GM12891 (cell line): ENCODE measurements at regions not wholly inside any gene's neighbourhood (a gene's known extent, or its start where the extent isn't known, plus 50 kb on each side); places are given as distances from the start of the nearest gene placed in this dataset.

Experiments used
- POLR2A ChIP-seq: IDR thresholded peaks from 2 replicates; pipeline ENCODE4 v1.6.1; 2011; ENCODE audit warnings: low read depth, low read length, control low read depth
- POLR2AphosphoS5 ChIP-seq: IDR thresholded peaks from 2 replicates; pipeline ENCODE4 v1.6.1; 2011; ENCODE audit warnings: low read depth, low read length, control low read depth
- SPI1 ChIP-seq: IDR thresholded peaks from 2 replicates; pipeline ENCODE4 v1.6.1; 2011; ENCODE audit warnings: low read depth, low read length, control low read depth
- TAF1 ChIP-seq: IDR thresholded peaks from 2 replicates; pipeline ENCODE4 v1.6.1; 2011; ENCODE audit warnings: low read depth, low read length, control low read depth

DNA sequence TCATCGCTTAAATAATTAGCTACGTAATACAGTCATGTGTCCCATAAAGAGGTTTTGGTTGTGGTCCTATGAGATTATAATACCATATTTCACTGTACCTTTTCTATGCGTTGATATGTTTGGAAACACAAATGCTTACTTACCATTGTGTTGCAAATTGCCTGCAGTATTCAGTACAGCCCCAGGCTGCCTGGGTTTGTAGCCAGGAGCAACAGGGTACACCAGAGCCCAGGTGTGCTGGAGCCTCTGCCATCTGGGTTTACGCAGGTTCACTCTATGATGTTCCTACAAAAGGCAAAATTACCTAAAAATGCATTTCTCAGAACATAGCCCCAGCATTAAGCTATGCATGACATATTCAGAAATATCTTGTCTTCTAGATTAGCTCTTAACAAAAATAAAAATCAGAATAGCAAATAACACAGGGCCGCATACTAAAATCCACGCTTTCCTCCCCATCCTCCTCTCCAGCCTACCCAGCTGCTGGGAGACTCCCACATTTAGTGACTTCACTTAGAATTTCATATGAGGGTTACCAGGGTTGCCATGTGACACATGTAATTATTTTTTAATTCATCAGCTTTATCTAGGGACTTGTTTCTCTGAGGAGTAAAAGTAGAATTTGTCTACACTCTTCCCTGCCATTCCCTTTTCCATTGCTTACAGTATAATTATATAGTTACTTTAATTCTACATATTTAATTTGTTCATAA, 559.0 kb upstream of the ADARB2 start:
- TF ChIP-seq POLR2A = no peak
- TF ChIP-seq POLR2AphosphoS5 = no peak
- TF ChIP-seq TAF1 = no peak
- TF ChIP-seq SPI1 = no peak
